IMR-90 (cell line): ENCODE measurements at regions not wholly inside any gene's neighbourhood (a gene's known extent, or its start where the extent isn't known, plus 50 kb on each side); places are given as distances from the start of the nearest gene placed in this dataset.

Experiments
- ATAC-seq: fragments of 200-7000 bp; cut with Tn5 transposase; 2 replicates; pipeline ENCODE4 v1.9.1; 2020; ENCODE audit warnings: low read depth, mild to moderate bottlenecking, moderate library complexity
- BruUV-seq: library from RNA; stranded (reverse); fragments of 400-500 nt; replicated peaks from 2 replicates; lab custom pipeline; 2021; lab: Mats Ljungman, UMichigan
- CTCF ChIA-PET: fragments of 300-600 bp; formaldehyde crosslinking; extraction: SDS; loops from one replicate; lab custom pipeline; 2021; ENCODE audit warnings: antibody characterized with exemption; lab: Yijun Ruan, JAX
- POLR2A ChIA-PET: fragments of 300-600 bp; sonication (Branson Sonifier 250); formaldehyde crosslinking; loops from one replicate; lab custom pipeline; 2022; ENCODE audit warnings: antibody characterized with exemption; ENCODE audit not compliant: unreplicated experiment; lab: Charles Lee
- DNase-seq: peaks from one replicate; pipeline ENCODE4 v3.0.0; 2013
- H2AFZ ChIP-seq: replicated peaks from 2 replicates; pipeline ENCODE3; 2013; ENCODE audit warnings: low read length, mild to moderate bottlenecking; ENCODE audit not compliant: poor library complexity
- H2AK5ac ChIP-seq: 2 replicates; pipeline ENCODE4 v1.6.1; 2013; ENCODE audit warnings: low read depth, low read length, inconsistent platforms
- H2AK9ac ChIP-seq: replicated peaks from 2 replicates; pipeline ENCODE3; 2013; ENCODE audit warnings: mild to moderate bottlenecking, low read depth, low read length, moderate library complexity; ENCODE audit not compliant: poor library complexity
- H2BK120ac ChIP-seq: 2 replicates; pipeline ENCODE4 v1.6.1; 2013; ENCODE audit warnings: low read depth, low read length, inconsistent platforms
- H2BK15ac ChIP-seq: 3 replicates; pipeline ENCODE4 v1.6.1; 2013; ENCODE audit warnings: low read depth, low read length, inconsistent platforms
- H2BK20ac ChIP-seq: 2 replicates; pipeline ENCODE4 v1.6.1; 2013; ENCODE audit warnings: low read depth, mild to moderate bottlenecking, inconsistent platforms, low read length, moderate library complexity
- H2BK5ac ChIP-seq: 2 replicates; pipeline ENCODE4 v1.6.1; 2013; ENCODE audit warnings: mild to moderate bottlenecking, low read depth, low read length, inconsistent platforms; ENCODE audit not compliant: poor library complexity, severe bottlenecking
- H3K14ac ChIP-seq: replicated peaks from 2 replicates; pipeline ENCODE4 v1.6.1; 2013; ENCODE audit warnings: low read depth, low read length, inconsistent platforms
- H3K18ac ChIP-seq: 2 replicates; pipeline ENCODE4 v1.6.1; 2013; ENCODE audit warnings: low read depth, low read length, control low read depth
- H3K23ac ChIP-seq: 2 replicates; pipeline ENCODE4 v1.6.1; 2013; ENCODE audit warnings: low read depth, low read length, inconsistent platforms
- H3K27ac ChIP-seq: 2 replicates; pipeline ENCODE4 v1.5.1; 2013; ENCODE audit warnings: mild to moderate bottlenecking, control low read depth, low read length; ENCODE audit not compliant: insufficient read depth
- H3K27me3 ChIP-seq: 2 replicates; pipeline ENCODE4 v1.6.1; 2013; ENCODE audit warnings: low read length; ENCODE audit not compliant: control insufficient read depth, insufficient read depth
- H3K36me3 ChIP-seq: 2 replicates; pipeline ENCODE4 v1.6.1; 2013; ENCODE audit warnings: low read length, mixed read lengths; ENCODE audit not compliant: control insufficient read depth, insufficient read depth
- H3K4ac ChIP-seq: 2 replicates; pipeline ENCODE4 v1.6.1; 2013; ENCODE audit warnings: low read depth, low read length, inconsistent platforms
- H3K4me1 ChIP-seq: 2 replicates; pipeline ENCODE4 v1.6.1; 2013; ENCODE audit warnings: low read length, mixed read lengths; ENCODE audit not compliant: control insufficient read depth, insufficient read depth
- H3K4me2 ChIP-seq: 2 replicates; pipeline ENCODE4 v1.6.1; 2013; ENCODE audit warnings: low read depth, mild to moderate bottlenecking, control low read depth, low read length, moderate library complexity
- H3K4me3 ChIP-seq: 2 replicates; pipeline ENCODE4 v1.5.1; 2013; ENCODE audit warnings: low read depth, mild to moderate bottlenecking, control low read depth, low read length, moderate library complexity; ENCODE audit not compliant: insufficient read depth
- H3K56ac ChIP-seq: 2 replicates; pipeline ENCODE4 v1.6.1; 2013; ENCODE audit warnings: low read length, inconsistent platforms; ENCODE audit not compliant: insufficient read depth; ENCODE audit errors: extremely low read depth
- H3K79me1 ChIP-seq, 2 experiments: 2 replicates each; pipeline ENCODE4 v1.6.1; 2013; ENCODE audit warnings: low read length in 2 of 2, inconsistent platforms in 1 of 2, low read depth in 1 of 2
- H3K9ac ChIP-seq: 2 replicates; pipeline ENCODE4 v1.6.1; 2013; ENCODE audit warnings: low read depth, low read length, control low read depth
- H3K9me1 ChIP-seq: 2 replicates; pipeline ENCODE4 v1.6.1; 2013; ENCODE audit warnings: low read length, inconsistent platforms; ENCODE audit not compliant: insufficient read depth
- H3K9me3 ChIP-seq: 2 replicates; pipeline ENCODE4 v1.6.1; 2013; ENCODE audit warnings: low read length; ENCODE audit not compliant: control insufficient read depth, insufficient read depth
- H4K20me1 ChIP-seq: 2 replicates; pipeline ENCODE4 v1.6.1; 2013; ENCODE audit warnings: low read length, inconsistent platforms; ENCODE audit not compliant: insufficient read depth
- H4K5ac ChIP-seq: 2 replicates; pipeline ENCODE4 v1.6.1; 2013; ENCODE audit warnings: mild to moderate bottlenecking, low read depth, low read length, control low read depth
- H4K8ac ChIP-seq, 2 experiments: 2 replicates each; pipeline ENCODE4 v1.6.1; 2013; ENCODE audit warnings: low read depth in 2 of 2, low read length in 2 of 2, control low read depth in 1 of 2, inconsistent platforms in 1 of 2
- H4K91ac ChIP-seq: 2 replicates; pipeline ENCODE4 v1.6.1; 2013; ENCODE audit warnings: low read depth, low read length, inconsistent platforms; ENCODE audit not compliant: insufficient read depth
- BHLHE40 ChIP-seq: fragments of 150-350 bp; IDR thresholded peaks from 2 replicates; pipeline ENCODE4 v1.6.1; 2016; ENCODE audit warnings: mild to moderate bottlenecking, low read depth, low read length
- CEBPB ChIP-seq: IDR thresholded peaks from 2 replicates; pipeline ENCODE4 v1.6.1; 2012; ENCODE audit warnings: low read depth, low read length, improper control_type of control experiment
- CHD1 ChIP-seq: IDR thresholded peaks from 2 replicates; pipeline ENCODE4 v1.6.1; 2012; ENCODE audit warnings: low read depth, low read length, improper control_type of control experiment
- CTCF ChIP-seq: conservative IDR thresholded peaks from 2 replicates; pipeline ENCODE4 v1.5.1; 2012; ENCODE audit warnings: mild to moderate bottlenecking, low read depth, low read length, improper control_type of control experiment
- ELK1 ChIP-seq: fragments of 150-350 bp; IDR thresholded peaks from 2 replicates; pipeline ENCODE4 v1.6.1; 2016; ENCODE audit warnings: low read depth, mild to moderate bottlenecking, low read length, moderate library complexity, borderline replicate concordance
- FOS ChIP-seq: fragments of 150-350 bp; IDR thresholded peaks from 2 replicates; pipeline ENCODE4 v1.6.1; 2016; ENCODE audit warnings: low read depth, low read length
- MAFK ChIP-seq: IDR thresholded peaks from 2 replicates; pipeline ENCODE4 v1.6.1; 2012; ENCODE audit warnings: low read depth, low read length, improper control_type of control experiment
- MAZ ChIP-seq: IDR thresholded peaks from 2 replicates; pipeline ENCODE4 v1.6.1; 2012; ENCODE audit warnings: low read depth, mild to moderate bottlenecking, low read length, improper control_type of control experiment, moderate library complexity, borderline replicate concordance
- MXI1 ChIP-seq: IDR thresholded peaks from 2 replicates; pipeline ENCODE4 v1.6.1; 2012; ENCODE audit warnings: low read depth, mild to moderate bottlenecking, low read length, moderate library complexity, borderline replicate concordance
- NFE2L2 ChIP-seq: fragments of 150-350 bp; IDR thresholded peaks from 2 replicates; pipeline ENCODE4 v1.6.1; 2016; ENCODE audit warnings: low read depth, mild to moderate bottlenecking, low read length
- POLR2A ChIP-seq: IDR thresholded peaks from 2 replicates; pipeline ENCODE4 v1.6.1; 2012; ENCODE audit warnings: mild to moderate bottlenecking, low read depth, low read length
- RAD21 ChIP-seq: IDR thresholded peaks from 2 replicates; pipeline ENCODE4 v1.6.1; 2012; ENCODE audit warnings: low read length, improper control_type of control experiment
- RCOR1 ChIP-seq: IDR thresholded peaks from 2 replicates; pipeline ENCODE4 v1.6.1; 2012; ENCODE audit warnings: mild to moderate bottlenecking, low read length, improper control_type of control experiment; ENCODE audit not compliant: insufficient replicate concordance
- RFX5 ChIP-seq: IDR thresholded peaks from 2 replicates; pipeline ENCODE4 v1.8.0; 2012; ENCODE audit warnings: low read depth, mild to moderate bottlenecking, low read length, moderate library complexity
- SMC3 ChIP-seq: fragments of 150-350 bp; IDR thresholded peaks from 2 replicates; pipeline ENCODE4 v1.6.1; 2016; ENCODE audit warnings: low read depth, mild to moderate bottlenecking, antibody characterized with exemption, low read length, moderate library complexity
- USF2 ChIP-seq: fragments of 150-350 bp; IDR thresholded peaks from 2 replicates; pipeline ENCODE4 v1.6.1; 2017; ENCODE audit warnings: mild to moderate bottlenecking, antibody characterized with exemption, low read length, low read depth
- WGBS, 2 experiments: methylation state at CpG; one replicate each; pipeline versions ENCODE4 v1.1.5 to v1.1.7; 2013; ENCODE audit warnings: missing lambda C conversion rate in 2 of 2; ENCODE audit not compliant: insufficient read length in 1 of 2; ENCODE audit errors: extremely low coverage in 2 of 2; 5-methylcytosine and 5-hydroxymethylcytosine counted together
- dilution Hi-C: fragments of 300-500 bp; cut with HindIII; formaldehyde crosslinking; loops from one replicate; pipeline ENCODE4 v1.14.3; 2018; ENCODE audit warnings: low sequenced_read_pairs; ENCODE audit not compliant: unreplicated experiment
- in situ Hi-C: fragments of 300-500 bp; cut with MboI; formaldehyde crosslinking; loops from 3 replicates; pipeline ENCODE4 v1.14.3; 2019; ENCODE audit warnings: low sequenced_read_pairs, inconsistent platforms, mixed read lengths
- intact Hi-C: fragments of 100-400 bp; cut with micrococcal nuclease; formaldehyde crosslinking; loops from 2 replicates; pipeline ENCODE4 v1.10.0; 2022

- H2BK15ac ChIP-seq = no peak overlapping the region
- POLR2A ChIA-PET = no interaction called here
- H4K91ac ChIP-seq = no peak overlapping the region
- H3K9ac ChIP-seq = no peak overlapping the region
- no peak overlapping the region for H2AFZ ChIP-seq
- in situ Hi-C loops (no loop called here), dilution Hi-C loops (no loop called here), intact Hi-C loops (no loop called here)
- H3K36me3 ChIP-seq = no peaks in the 10 kb centered on the region
- CTCF ChIA-PET = no interaction called here
- WGBS, 2 experiments = no CpG with 5 or more reads among the region's 1 CpG
- no peak overlapping the region for H3K23ac ChIP-seq
- H3K4ac ChIP-seq = no peak overlapping the region
- H4K8ac ChIP-seq = no peak overlapping the region
- no peak overlapping the region for H2BK5ac ChIP-seq
- H3K9me3 ChIP-seq = no peaks in the 10 kb centered on the region
- H2BK120ac ChIP-seq = no peak overlapping the region
- no peak overlapping the region for H2AK9ac ChIP-seq
- H3K27me3 ChIP-seq = no peaks in the 10 kb centered on the region
- no peak overlapping the region for H2AK5ac ChIP-seq
- no peak overlapping the region for H2BK20ac ChIP-seq
- DNase-seq = no peak
- H4K5ac ChIP-seq = no peak overlapping the region
- no peak overlapping the region for H3K56ac ChIP-seq
- no peaks in the 10 kb centered on the region for H3K9me1 ChIP-seq
- H3K4me3 ChIP-seq = no peak overlapping the region
- H3K4me1 ChIP-seq = no peaks in the 10 kb centered on the region
- H3K14ac ChIP-seq = no peak overlapping the region
- no peaks in the 10 kb centered on the region for H3K79me1 ChIP-seq
- no peak overlapping the region for H3K4me2 ChIP-seq
- TF ChIP-seq RCOR1 (no peak), MXI1 (no peak), BHLHE40 (no peak), POLR2A (no peak), CEBPB (no peak), CHD1 (no peak), USF2 (no peak), NFE2L2 (no peak), RFX5 (no peak), MAFK (no peak), SMC3 (no peak), ELK1 (no peak), RAD21 (no peak), CTCF (no peak), MAZ (no peak), FOS (no peak)
- no peaks in the 10 kb centered on the region for H4K20me1 ChIP-seq
- H3K27ac ChIP-seq = no peak overlapping the region
- no peak overlapping the region for H3K18ac ChIP-seq
- no peak for ATAC-seq
- BruUV-seq = no TSS peak
Observed at GRCh38 chr1:220385158-220385557, 112.9 kb upstream of the RAB3GAP2 start.
